ENCODE measurements at regions not wholly inside any gene's neighbourhood (a gene's known extent, or its start where the extent isn't known, plus 50 kb on each side); places are given as distances from the start of the nearest gene placed in this dataset.

DNA sequence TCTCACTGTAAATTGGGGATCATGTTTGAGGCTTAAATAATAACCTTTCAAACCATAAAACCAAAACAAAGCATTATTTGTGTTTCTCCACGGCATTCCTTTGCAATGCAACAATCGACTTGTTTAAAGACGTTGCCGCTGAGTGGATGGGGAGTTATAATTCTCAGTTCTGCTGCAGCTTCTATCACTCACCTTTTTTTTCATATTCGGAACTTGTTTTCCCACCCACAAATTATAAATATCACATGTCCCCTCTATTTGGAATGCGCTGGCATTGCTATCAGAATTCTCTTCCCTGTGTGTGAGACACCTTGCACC lies 372.8 kb upstream of the SMIM21 start:
- no peak for DNase-seq (ENCODE audit: low spot score)

- no peak for DNase-seq (ENCODE audit: low spot score)
These were observed 372.2 kb upstream of the SMIM21 start for GRCh38 chr18:75799449-75800330.

GRCh38 chr18:75797046-75797445 lies 369.5 kb upstream of the SMIM21 start:
- no peak for DNase-seq (ENCODE audit: low spot score)

DNA sequence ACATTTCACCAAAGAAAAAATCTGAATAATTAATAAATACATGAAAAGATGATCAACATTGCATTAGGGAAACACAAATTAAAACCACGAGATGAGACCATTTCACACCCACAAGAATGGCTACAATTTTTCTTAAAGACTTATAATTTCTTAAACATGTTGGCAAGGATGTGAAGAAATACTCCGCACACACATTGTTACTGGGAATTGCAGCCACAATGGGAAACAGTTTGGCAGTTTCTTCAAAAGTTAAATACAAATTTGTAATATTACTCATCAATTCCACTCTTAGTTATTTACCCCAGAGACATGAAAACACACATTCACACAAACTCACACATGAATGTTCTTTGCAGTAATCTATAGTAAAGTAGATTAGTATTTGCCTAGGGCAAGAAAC lies 363.3 kb upstream of the SMIM21 start:
- DNase-seq (ENCODE audit: low spot score): no peak

- no peak for DNase-seq (ENCODE audit: low spot score)
These were observed 362.6 kb upstream of the SMIM21 start for GRCh38 chr18:75790111-75790510.

GRCh38 chr18:75785834-75786233 lies 358.3 kb upstream of the SMIM21 start:
- DNase-seq (ENCODE audit: low spot score): no peak

DNA sequence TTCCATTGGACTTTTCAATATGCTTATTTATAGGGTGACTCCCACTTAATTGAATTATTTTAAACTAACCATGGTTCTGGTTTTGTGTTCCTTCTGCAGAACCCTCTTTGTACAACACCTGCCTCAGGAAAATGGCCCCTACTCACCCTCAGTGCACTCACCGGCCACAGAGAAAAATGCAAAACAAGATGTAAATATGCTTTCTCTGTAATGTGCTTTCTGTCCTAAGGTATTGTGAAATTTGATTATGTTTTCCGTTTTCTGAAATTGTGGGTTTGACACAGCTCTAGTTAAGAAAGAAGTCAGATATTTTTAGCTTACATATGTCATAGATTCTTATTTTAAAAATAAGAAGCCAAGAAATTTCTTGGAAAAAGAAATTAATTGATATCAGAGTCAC lies 357.7 kb upstream of the SMIM21 start:
- no peak for DNase-seq (ENCODE audit: low spot score)

- DNase-seq (ENCODE audit: low spot score): no peak
These were observed 356.9 kb upstream of the SMIM21 start for GRCh38 chr18:75784390-75784789.

DNA sequence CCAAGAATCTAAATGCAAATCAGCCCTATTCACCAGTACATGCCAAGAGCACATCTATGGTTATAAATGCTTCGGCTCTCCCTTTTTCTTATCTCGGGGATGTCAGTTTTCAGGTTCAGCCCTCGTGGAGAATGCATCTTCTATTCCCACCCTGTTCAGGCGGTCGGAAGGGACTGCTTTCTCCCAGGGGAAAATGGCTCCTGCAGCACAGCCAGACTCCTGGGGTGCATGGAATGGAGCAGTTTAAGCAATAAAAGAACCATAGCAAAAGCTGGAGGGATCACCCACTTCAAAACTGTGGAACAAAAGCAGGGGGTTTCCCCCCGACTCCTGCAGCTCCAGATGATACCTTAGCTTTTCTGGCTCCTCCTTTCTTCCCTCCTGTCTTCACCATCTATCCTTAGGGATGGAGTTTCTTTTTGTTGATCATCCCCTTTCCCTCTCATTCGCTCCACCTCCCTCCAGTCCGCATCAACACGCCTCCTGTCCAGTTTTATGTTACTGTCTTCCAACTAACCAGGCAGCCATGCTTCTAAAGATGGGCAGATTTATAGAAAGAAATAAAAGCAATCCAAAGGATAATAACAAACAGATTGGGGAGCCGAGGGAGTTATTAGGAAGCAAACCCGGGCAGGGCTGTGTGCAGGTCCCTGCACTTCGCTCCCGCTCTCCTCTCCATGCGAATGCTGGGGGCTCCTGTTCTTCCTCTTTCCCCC lies 356.2 kb upstream of the SMIM21 start:
- no peak for DNase-seq (ENCODE audit: low spot score)

DNA sequence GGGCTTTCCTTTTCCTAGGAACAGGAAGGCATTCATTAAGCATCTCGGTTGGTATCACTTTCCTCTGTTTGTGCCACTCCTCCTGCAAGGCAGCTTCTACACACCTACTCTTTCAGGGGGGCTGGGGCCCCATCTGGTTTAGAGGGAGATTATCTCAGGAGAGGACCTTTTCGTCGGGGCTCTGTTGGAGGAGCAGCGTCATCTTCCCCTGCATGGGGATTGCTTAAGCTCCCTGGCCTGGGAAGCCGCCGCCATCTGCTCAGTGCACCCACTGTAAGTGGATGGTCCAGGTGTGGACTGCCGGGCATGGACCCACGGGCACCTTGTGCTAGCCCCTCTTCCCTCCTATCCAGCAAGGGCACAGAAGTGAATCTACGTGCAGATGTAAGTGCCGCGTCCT lies 355.3 kb upstream of the SMIM21 start:
- DNase-seq (ENCODE audit: low spot score): no peak

DNA sequence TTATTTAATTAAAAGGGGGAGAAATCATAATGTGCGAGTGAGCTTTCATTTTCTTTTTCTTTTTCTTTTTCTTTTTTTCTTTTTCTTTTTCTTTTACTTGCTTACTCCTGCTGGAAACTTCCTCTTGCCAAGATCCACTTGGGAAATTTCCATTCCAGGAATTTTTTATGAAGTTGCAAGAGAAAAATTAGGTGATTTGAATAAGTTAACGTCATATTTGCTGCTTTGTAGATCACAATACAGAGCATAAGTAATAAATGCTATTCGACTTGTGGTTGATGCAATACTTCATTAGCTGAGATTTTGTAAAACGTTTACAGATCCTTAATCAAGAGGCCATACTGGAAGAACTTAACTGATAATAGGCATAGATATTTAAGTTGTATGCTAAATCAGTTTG lies 354.7 kb upstream of the SMIM21 start:
- DNase-seq (ENCODE audit: low spot score): no peak

DNA sequence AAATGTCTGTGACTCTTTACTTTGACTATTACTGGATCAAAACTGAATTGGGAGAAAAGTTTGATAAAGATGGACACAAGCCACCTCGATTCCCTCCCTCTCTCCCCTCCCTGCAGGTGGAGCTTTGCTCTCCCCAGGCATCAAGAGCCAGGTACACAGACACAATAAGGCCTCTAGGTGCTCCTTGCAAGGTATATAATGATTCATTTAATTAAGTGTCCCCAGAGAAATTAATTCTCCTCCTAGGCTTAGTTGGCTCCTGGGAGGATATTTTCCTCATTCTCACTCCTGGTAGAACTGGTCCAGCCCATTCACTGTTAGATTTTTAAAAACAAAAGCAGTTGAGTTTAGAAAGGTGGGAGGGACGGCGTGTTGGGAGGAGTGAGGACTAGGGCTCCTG lies 352.4 kb upstream of the SMIM21 start:
- no peak for DNase-seq (ENCODE audit: low spot score)

GRCh38 chr18:75779450-75779849 lies 351.9 kb upstream of the SMIM21 start:
- DNase-seq (ENCODE audit: low spot score): no peak

GRCh38 chr18:75777630-75778029 lies 350.1 kb upstream of the SMIM21 start:
- DNase-seq (ENCODE audit: low spot score): no peak

DNA sequence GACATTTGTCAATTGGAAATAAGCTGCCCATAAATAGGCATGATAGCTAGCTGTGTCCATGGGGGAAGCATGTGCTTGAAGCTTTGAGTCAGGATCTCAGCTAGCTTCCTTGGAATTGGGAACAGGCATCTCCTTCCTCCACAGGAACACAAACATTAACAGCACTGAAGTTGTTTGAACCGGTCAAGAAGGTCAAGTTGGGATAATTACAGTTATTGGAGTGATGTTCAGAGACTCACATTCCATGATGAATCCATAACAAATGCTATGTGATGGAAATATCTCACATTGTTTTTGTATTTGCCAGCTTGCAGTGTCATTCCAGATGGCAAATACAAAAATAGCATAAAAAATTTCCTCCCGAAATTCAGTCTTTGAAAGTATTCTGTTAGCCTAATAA lies 347.6 kb upstream of the SMIM21 start:
- no peak for DNase-seq (ENCODE audit: low spot score)

- no peak for DNase-seq (ENCODE audit: low spot score)
These were observed 346.1 kb upstream of the SMIM21 start for GRCh38 chr18:75773618-75774017.

DNA sequence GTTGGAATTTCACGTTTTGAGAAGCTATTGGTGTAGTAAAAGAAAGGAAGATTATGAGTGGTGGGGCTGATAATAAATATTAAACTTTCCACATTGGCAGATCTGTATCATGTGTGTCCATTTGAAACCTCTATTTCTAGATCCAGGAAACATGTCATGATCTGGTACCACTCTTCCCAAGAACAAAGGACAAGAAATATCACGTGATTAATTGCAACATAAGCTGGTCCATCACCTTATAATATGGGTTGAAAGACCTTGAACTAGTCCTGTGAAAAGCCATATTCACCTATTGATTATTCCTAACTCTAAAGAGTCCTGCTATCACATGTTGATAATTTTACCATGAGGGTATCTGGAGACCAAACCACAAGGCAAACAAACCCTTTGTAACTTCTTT lies 335.3 kb upstream of the SMIM21 start:
- no peak for DNase-seq (ENCODE audit: low spot score)

DNA sequence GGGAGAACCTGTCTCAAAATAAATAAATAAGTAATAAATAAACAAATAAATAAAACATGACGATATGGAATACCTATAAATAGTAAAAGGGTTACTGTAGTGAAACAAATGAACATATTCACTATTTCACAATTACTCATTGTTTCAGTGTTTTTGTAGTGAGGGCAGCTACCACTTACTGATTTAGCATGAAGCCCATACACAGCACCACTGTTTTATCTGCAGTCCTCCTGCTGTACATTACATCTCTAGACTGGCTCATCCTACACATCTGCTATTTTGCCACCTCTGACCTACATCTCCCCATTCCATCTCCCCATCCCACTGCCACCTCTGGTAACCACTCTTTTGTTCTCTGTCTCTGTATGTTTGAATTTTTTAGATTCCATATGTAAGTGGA lies 332.7 kb upstream of the SMIM21 start:
- DNase-seq (ENCODE audit: low spot score): no peak

- DNase-seq (ENCODE audit: low spot score): no peak
These were observed 330.4 kb upstream of the SMIM21 start for GRCh38 chr18:75757951-75758350.

DNA sequence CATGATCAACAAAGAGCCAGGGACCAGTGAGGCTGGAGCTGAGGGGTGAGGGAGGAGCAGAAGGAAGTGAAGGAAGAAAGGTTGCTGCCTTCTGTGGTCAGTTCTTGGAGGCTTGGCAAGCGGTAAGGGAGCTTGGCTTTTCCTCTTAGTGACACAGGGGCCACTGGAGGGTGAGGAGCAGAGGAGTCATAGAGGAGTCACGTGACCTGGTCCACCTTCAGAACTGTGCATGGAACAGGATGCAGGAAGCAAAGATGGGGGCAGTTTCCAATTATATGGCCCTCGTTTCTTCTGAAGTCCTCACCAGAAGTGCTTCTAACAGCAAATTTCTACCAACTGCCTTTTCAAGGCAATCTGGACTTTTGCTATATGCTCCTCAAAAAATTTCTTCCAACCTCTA lies 326.9 kb upstream of the SMIM21 start:
- no peak for DNase-seq (ENCODE audit: low spot score)

DNA sequence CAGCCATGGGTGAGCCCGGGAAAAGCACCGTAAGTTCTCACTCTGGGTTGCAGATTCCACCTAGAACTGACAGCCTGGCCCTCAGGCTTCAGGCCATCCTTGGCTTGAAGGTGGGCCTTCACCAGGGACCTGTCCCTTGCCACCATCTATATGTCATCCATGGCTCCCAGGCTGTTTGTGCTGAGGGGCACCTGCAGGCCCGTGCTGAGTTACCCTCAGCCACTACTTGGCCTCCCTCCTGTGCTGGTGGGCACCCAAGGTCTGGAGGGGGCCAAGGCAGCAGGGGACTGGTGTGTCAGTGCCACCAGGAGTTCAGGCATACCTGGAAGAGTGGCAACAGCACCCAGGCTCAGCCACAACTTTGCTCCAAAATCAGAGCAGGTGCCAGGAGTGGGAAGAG lies 326.2 kb upstream of the SMIM21 start:
- no peak for DNase-seq (ENCODE audit: low spot score)

GRCh38 chr18:75752740-75753263 lies 325.3 kb upstream of the SMIM21 start:
- no peak for DNase-seq (ENCODE audit: low spot score)

DNA sequence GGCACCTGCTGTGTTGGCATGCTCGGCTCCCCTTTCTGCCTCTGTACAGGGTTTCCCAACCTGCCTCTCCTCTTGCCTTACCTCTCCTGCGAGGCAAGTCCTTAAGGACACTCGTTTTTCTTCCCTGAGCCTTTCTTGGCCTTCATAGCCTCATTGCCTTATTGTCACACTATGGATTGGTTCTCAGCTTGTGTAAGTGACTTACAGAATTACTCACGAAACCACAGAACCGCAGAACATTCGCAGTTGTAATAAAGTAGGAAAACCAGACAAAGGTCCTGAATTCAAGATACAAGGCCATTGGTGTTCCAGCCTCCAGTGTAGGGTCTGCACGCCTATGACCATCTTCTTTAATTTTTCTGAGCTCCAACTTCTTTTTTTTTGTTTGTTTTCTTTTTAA lies 317.6 kb upstream of the SMIM21 start:
- no peak for DNase-seq (ENCODE audit: low spot score)

GRCh38 chr18:75742516-75742915 lies 315.0 kb upstream of the SMIM21 start:
- no peak for DNase-seq (ENCODE audit: low spot score)

Measured in activated CD4-positive, alpha-beta T cell treated with anti-CD3 and anti-CD28 coated beads, Interleukin-2, Interleukin-4, amounts not matched to agents 100 ng/mL and 50 ng/mL, durations not matched to agents 16 hours and 8 hours (primary cell).